K562 (cell line): ENCODE measurements at regions not wholly inside any gene's neighbourhood (a gene's known extent, or its start where the extent isn't known, plus 50 kb on each side); places are given as distances from the start of the nearest gene placed in this dataset.

Experiments
- CHCHD3 ChIP-seq: fragments of 250-450 bp; sonication (Bioruptor Pico); IDR thresholded peaks from 2 replicates; pipeline ENCODE4 v2.1.2; 2022; ENCODE audit warnings: mild to moderate bottlenecking
- DMBX1 ChIP-seq: fragments of 250-450 bp; sonication (Bioruptor Pico); IDR thresholded peaks from 2 replicates; pipeline ENCODE4 v1.8.0; 2022; ENCODE audit warnings: inconsistent platforms, mild to moderate bottlenecking, moderate library complexity, borderline replicate concordance
- EHMT2 ChIP-seq: fragments of 450-650 bp; IDR thresholded peaks from 2 replicates; pipeline ENCODE4 v1.6.1; 2018; ENCODE audit warnings: antibody characterized with exemption
- FOXJ2 ChIP-seq: fragments of 200-800 bp; sonication (Bioruptor generic); IDR thresholded peaks from 2 replicates; pipeline ENCODE4 v1.6.1; 2016; ENCODE audit warnings: missing genetic modification characterization, missing compliant biosample characterization
- MAFF ChIP-seq: IDR thresholded peaks from 2 replicates; pipeline ENCODE4 v1.6.1; 2012; ENCODE audit warnings: low read length, improper control_type of control experiment
- MAZ ChIP-seq, 2 experiments: fragments of 450-650 bp in 1 of 2; sonication (generic) in 1 of 2; formaldehyde crosslinking; IDR thresholded peaks in 1 of 2; conservative IDR thresholded peaks in 1 of 2; 2 replicates each; pipeline versions ENCODE4 v1.4.0 to v1.5.0; 2020; ENCODE audit warnings: mild to moderate bottlenecking in 1 of 2, missing genetic modification reagents in 1 of 2
- MEF2D ChIP-seq: conservative IDR thresholded peaks from 2 replicates; pipeline ENCODE4 v1.6.1; 2016; ENCODE audit warnings: low read depth, missing genetic modification characterization, missing compliant biosample characterization
- SMARCB1 ChIP-seq: IDR thresholded peaks from 2 replicates; pipeline ENCODE4 v1.6.1; 2011; ENCODE audit warnings: improper control_type of control experiment, low read depth; ENCODE audit not compliant: insufficient read length
- ZNF277 ChIP-seq: fragments of 250-450 bp; sonication (Bioruptor Pico); IDR thresholded peaks from 2 replicates; pipeline ENCODE4 v1.8.0; 2022; ENCODE audit warnings: inconsistent platforms, mild to moderate bottlenecking, moderate library complexity, borderline replicate concordance
- ZNF785 ChIP-seq: fragments of 250-450 bp; sonication (Bioruptor Pico); IDR thresholded peaks from 2 replicates; pipeline ENCODE4 v1.4.0; 2020; ENCODE audit warnings: mild to moderate bottlenecking
- TF ChIP-seq, protein P1 (sequence below): IDR thresholded peaks from 2 replicates; pipeline ENCODE4 v1.6.1; 2014; ENCODE audit warnings: antibody characterized with exemption
- TF ChIP-seq, protein P2 (sequence below): fragments of 250-450 bp; sonication (Bioruptor Pico); IDR thresholded peaks from 2 replicates; pipeline ENCODE4 v1.4.0; 2020; ENCODE audit warnings: mild to moderate bottlenecking

- no peak for TF ChIP-seq ZNF277 (CRISPR knock-in tag)
- no peak for TF ChIP-seq SMARCB1
- no peak for TF ChIP-seq EHMT2
- TF ChIP-seq CHCHD3 (CRISPR knock-in tag) = no peak
- no peak for TF ChIP-seq FOXJ2 (tag)
- TF ChIP-seq MAZ (CRISPR knock-in tag; conservative IDR thresholded peaks at IDR 0.05 in 1 of 2, IDR thresholded peaks at IDR 0.05 in 1 of 2) = no peak
- TF ChIP-seq DMBX1 (CRISPR knock-in tag) = no peak
- TF ChIP-seq, protein P1, sequence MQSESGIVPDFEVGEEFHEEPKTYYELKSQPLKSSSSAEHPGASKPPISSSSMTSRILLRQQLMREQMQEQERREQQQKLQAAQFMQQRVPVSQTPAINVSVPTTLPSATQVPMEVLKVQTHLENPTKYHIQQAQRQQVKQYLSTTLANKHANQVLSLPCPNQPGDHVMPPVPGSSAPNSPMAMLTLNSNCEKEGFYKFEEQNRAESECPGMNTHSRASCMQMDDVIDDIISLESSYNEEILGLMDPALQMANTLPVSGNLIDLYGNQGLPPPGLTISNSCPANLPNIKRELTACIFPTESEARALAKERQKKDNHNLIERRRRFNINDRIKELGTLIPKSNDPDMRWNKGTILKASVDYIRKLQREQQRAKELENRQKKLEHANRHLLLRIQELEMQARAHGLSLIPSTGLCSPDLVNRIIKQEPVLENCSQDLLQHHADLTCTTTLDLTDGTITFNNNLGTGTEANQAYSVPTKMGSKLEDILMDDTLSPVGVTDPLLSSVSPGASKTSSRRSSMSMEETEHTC = no peak
- TF ChIP-seq, protein P2, sequence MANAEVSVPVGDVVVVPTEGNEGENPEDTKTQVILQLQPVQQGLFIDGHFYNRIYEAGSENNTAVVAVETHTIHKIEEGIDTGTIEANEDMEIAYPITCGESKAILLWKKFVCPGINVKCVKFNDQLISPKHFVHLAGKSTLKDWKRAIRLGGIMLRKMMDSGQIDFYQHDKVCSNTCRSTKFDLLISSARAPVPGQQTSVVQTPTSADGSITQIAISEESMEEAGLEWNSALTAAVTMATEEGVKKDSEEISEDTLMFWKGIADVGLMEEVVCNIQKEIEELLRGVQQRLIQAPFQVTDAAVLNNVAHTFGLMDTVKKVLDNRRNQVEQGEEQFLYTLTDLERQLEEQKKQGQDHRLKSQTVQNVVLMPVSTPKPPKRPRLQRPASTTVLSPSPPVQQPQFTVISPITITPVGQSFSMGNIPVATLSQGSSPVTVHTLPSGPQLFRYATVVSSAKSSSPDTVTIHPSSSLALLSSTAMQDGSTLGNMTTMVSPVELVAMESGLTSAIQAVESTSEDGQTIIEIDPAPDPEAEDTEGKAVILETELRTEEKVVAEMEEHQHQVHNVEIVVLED = no peak
- TF ChIP-seq ZNF785 = no peak
- no peak for TF ChIP-seq MAFF
- no peak for TF ChIP-seq MEF2D (tag)
Measured at GRCh38 chr6:22913612-22914011, 344.2 kb downstream of the HDGFL1 start (continued).
